Small intestine (tissue), 7 donors: ENCODE measurements at regions not wholly inside any gene's neighbourhood (a gene's known extent, or its start where the extent isn't known, plus 50 kb on each side); places are given as distances from the start of the nearest gene placed in this dataset.

ENCODE experiments used
- DNase-seq, 2 donors: peaks; one replicate each; pipeline versions ENCODE4 v3.0.0 to v3.0.0-alpha.2; 2013
- FAIRE-seq: peaks from 2 replicates; lab custom pipeline; 2012; peaks lifted over from hg19 to GRCh38; lab: Jason Lieb, UNC
- H3K27ac ChIP-seq, 3 donors: one replicate each; pipeline ENCODE4 v1.5.1; 2013; ENCODE audit warnings: low read length in 2 of 3, mild to moderate bottlenecking in 2 of 3, control low read depth in 1 of 3, inconsistent platforms in 1 of 3, low read depth in 1 of 3, moderate library complexity in 1 of 3
- H3K27me3 ChIP-seq, 3 donors: one replicate each; pipeline ENCODE4 v1.6.1; 2013; ENCODE audit warnings: low read length in 3 of 3, inconsistent platforms in 1 of 3; ENCODE audit not compliant: control insufficient read depth in 3 of 3, insufficient read depth in 3 of 3
- H3K36me3 ChIP-seq, 3 donors: one replicate each; pipeline ENCODE4 v1.6.1; 2013; ENCODE audit warnings: low read length in 3 of 3, inconsistent platforms in 1 of 3, low read depth in 1 of 3, mild to moderate bottlenecking in 1 of 3, moderate library complexity in 1 of 3; ENCODE audit not compliant: control insufficient read depth in 3 of 3, insufficient read depth in 2 of 3
- H3K4me1 ChIP-seq, 3 donors: one replicate each; pipeline ENCODE4 v1.6.1; 2013; ENCODE audit warnings: low read length in 2 of 3, inconsistent platforms in 1 of 3, low read depth in 1 of 3, mild to moderate bottlenecking in 1 of 3, moderate library complexity in 1 of 3; ENCODE audit not compliant: control insufficient read depth in 3 of 3, insufficient read depth in 2 of 3
- H3K4me3 ChIP-seq, 3 donors: one replicate each; pipeline ENCODE4 v1.5.1; 2013; ENCODE audit warnings: low read length in 3 of 3, control low read depth in 1 of 3, inconsistent platforms in 1 of 3, low read depth in 1 of 3, mild to moderate bottlenecking in 1 of 3, moderate library complexity in 1 of 3
- H3K9me3 ChIP-seq, 2 donors: one replicate each; pipeline ENCODE4 v1.6.1; 2013; ENCODE audit warnings: low read depth in 1 of 2, low read length in 1 of 2; ENCODE audit not compliant: control insufficient read depth in 2 of 2, insufficient read depth in 1 of 2
- WGBS, 3 donors: extraction: QIAGEN DNeasy Blood & Tissue Kit; methylation state at CpG; one replicate each; pipeline ENCODE4 v1.1.7; 2013; 5-methylcytosine and 5-hydroxymethylcytosine counted together
- donor health status: healthy with polysubstance abuse.
- donor health status: control.
- donor health status: control.
- donor health status: Bipolar disorder and iron deficiency.
- donor health status: healthy.

DNA sequence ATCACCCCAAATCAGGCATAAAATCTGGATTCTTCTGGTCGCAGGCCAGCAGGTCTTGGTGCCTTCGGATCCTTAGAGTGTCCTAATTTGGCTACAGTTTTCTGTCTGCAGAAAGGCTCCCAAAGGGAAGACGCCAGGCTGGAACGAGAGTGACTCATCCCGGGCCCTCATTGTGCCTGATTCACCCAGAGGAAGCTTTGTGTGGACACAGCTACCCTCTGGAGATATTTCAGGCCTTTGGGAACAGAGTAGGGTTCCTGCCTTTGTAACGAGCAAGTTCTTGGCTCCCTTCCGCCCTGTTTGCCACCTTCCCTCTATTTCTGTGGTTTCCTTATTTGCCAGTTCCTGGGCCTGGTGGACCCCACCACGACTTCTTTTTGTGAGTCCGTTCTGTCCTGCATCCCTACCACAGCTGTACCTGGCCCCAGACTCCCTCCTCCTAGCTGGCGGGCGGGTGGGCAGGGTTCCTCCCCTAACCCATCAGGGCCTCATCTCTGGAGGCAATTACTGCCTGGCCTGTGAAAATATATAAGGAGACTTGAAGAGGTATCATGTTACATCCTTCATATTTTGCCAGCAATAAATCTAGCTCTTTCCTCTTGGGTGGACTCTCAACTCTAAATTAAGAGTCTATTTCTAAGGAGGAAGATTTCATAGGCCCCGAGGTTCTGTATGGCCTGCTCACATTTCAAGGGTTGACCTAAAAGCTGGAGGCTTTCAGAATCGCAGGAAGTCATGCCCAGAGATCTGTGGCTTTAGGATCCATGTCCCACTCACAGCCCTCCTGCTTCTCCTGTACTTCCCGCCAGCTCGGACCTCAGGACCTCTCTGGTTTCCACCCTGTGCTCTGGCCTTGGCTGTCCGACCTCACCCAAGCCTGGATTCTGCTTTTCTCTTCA, 219.2 kb upstream of the ZNF32 start:
- DNase-seq (no peak), FAIRE-seq (no peak)
- no peak overlapping the region for H3K4me3 ChIP-seq
- WGBS, 3 donors, result 80 to 87% (median 85%) methylated on average over 16 of the region's 16 CpGs
- H3K4me1 ChIP-seq, result peaks cover 0 to 19% (median 8%) of the 10 kb centered on the region in 3 donors
- H3K27ac ChIP-seq, result peak overlapping the region in 1 of 3 donors; percentile 51
- H3K27me3 ChIP-seq, result no peaks in the 10 kb centered on the region
- H3K9me3 ChIP-seq, result no peaks in the 10 kb centered on the region
- no peaks in the 10 kb centered on the region for H3K36me3 ChIP-seq

DNA sequence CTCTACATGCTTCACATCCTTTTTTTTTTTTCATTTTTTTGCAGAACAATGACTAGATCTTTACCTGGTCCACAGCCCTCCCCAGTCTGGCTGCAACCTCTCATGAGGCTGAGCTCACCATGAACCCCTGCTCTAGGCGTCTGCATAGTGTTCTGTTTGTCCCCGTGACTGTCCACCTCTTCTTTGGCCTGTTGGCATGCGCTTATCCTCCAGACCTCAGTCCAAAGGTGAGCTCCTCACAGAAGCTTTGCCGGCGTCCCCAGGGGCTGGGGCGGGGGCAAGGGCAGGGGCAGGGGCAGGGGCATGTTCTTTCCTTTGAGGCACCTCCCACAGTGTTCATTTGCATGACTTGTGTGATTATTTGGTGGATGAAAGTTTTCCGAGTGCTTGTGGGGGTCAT, 218.4 kb upstream of the ZNF32 start:
- FAIRE-seq, result no peak
- Histone ChIP-seq H3K27me3 (no peaks in the 10 kb centered on the region), H3K9me3 (no peaks in the 10 kb centered on the region), H3K27ac (peak overlapping the region in 1 of 3 donors; percentile 19), H3K4me1 (peaks cover 0 to 21% (median 9%) of the 10 kb centered on the region in 3 donors), H3K36me3 (no peaks in the 10 kb centered on the region), H3K4me3 (no peak overlapping the region)
- DNase-seq, result peak in 1 of 2 donors; percentile 7
- WGBS, 3 donors, result 45 to 76% (median 55%) methylated on average over 7 of the region's 7 CpGs

DNA sequence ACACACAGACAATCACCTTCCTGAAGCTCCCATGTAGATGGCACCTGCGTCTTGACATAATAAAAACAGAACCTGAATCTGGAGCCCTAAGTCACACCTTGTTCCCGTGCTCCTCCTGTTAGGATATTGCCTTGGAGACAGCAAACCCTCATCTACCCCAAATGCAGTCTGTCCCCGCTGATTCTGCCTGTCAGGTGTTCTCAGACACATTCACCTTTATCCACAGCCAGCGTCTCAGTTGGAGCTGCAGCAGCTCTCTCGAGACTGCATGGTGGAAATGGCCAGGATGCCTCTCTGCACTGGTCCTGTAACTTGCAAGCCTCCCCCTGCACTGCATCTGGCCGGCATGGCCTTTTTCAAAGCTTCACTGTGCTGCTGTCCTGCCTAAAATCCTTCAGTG, 218.0 kb upstream of the ZNF32 start:
- no peak overlapping the region for H3K4me3 ChIP-seq
- DNase-seq (no peak), FAIRE-seq (no peak)
- no peaks in the 10 kb centered on the region for H3K36me3 ChIP-seq
- WGBS, 3 donors, result 74 to 82% (median 75%) methylated on average over 6 of the region's 6 CpGs
- no peak overlapping the region for H3K27ac ChIP-seq
- H3K27me3 ChIP-seq, result no peaks in the 10 kb centered on the region
- no peaks in the 10 kb centered on the region for H3K9me3 ChIP-seq
- H3K4me1 ChIP-seq, result peaks cover 0 to 21% (median 9%) of the 10 kb centered on the region in 3 donors

DNA sequence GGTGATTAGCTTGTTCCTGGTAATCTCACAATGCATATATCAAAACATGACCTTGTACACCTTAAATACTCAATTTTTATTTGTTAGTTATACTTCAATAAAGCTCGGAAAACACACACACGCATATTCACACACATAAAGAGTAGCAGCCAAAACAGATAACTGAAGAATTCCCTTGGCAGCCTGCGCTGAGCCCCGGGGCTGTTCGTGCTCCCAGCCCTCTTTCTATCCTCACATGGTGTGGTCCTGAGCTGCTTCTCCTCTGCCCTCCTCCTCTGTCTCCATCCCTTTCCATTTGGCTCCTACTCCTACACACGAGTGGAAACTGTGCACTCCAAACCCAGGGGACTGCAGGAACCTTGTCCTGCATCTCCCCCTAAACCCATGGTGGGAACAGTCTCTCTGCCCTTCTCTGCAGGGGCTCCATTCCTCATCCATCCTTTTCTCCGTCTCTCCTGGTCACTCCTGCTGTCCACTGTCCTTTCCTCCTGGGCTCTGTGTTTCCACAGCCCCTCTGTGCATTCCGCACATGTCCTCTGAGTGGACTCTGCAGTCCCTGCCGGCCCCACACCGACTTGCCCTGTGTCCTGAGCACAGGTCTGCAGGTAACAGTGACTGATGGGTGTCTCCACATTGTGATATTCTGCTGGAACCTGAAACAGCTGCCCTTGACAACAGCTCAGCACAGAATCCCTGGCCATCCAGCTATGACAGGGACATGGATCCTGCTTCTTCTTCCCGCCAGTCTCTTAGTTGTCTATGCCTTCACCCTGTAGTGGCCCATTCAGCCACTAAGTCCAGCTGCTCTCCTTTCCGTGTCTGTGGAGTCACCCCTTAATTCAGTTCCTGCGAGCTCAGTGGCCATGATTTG, 216.8 kb upstream of the ZNF32 start:
- H3K4me1 ChIP-seq, result peaks cover 0 to 21% (median 9%) of the 10 kb centered on the region in 3 donors
- H3K9me3 ChIP-seq, result no peaks in the 10 kb centered on the region
- H3K4me3 ChIP-seq, result no peak overlapping the region
- no peaks in the 10 kb centered on the region for H3K36me3 ChIP-seq
- no peaks in the 10 kb centered on the region for H3K27me3 ChIP-seq
- H3K27ac ChIP-seq, result no peak overlapping the region
- no peak for DNase-seq
- FAIRE-seq, result no peak
- 72 to 76% (median 74%) methylated on average over 13 of the region's 13 CpGs for WGBS, 3 donors

DNA sequence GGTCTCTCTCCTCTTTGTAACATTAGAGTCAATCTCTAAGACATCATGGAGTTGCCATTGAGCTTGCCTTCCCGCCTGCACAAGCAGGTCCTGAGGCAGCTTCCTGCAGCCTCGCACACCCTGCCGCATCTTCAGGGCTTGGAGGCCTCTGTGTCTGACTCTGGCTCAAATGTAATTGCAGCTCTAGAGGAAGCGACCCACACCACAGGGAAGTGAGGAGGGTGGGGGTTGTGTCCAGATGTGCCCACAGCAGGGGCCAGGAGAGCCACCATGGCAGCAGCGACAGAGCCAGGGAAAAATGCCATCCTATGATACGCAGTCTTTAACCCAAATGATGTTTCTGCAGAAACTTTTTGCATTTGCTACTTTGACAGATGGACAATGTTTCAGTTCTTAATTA, 216.0 kb upstream of the ZNF32 start:
- H3K36me3 ChIP-seq, result no peaks in the 10 kb centered on the region
- FAIRE-seq (no peak), DNase-seq (no peak)
- WGBS, 3 donors, result 94 to 97% (median 96%) methylated on average over 6 of the region's 6 CpGs
- no peaks in the 10 kb centered on the region for H3K9me3 ChIP-seq
- H3K27me3 ChIP-seq, result no peaks in the 10 kb centered on the region
- H3K4me3 ChIP-seq, result no peak overlapping the region
- H3K27ac ChIP-seq, result peak overlapping the region in 2 of 3 donors; percentile 81 to 82
- H3K4me1 ChIP-seq, result peaks cover 0 to 21% (median 9%) of the 10 kb centered on the region in 3 donors

DNA sequence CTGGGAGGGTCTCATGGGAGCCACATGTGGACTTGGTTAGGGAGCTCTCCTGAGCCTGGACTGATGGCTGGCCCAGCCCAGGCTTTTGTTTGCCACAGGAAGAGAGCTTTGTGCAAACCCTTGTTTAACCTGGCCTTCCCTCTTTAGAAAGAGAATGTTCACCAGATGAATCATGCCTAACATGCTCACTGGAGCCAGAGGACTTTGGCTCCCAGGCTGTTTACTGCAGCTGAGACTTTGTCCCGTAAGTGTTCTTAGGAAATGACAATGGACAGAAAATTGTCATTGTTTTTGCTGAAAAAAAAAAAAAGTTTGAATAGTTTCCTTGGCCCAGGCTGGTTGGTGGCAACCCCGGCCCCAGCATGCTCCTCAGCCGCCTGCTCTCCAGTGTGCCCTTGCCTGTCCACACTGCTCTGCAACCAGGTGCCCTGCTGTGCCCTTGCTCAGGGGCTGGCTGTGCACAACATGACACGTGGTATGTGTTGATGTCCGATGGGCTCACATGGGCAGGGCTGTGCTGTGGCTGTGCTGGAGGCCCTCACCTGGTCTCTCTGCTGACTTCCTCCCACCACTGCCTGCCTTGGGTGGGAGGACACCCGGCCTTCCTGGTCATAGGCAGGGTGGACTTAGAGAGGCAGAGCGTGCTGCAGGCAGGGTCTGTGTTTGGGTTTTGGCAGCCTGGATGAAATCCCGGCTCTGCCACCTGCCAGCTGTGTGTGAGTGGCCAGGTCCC, 215.3 kb upstream of the ZNF32 start:
- Histone ChIP-seq H3K36me3 (no peaks in the 10 kb centered on the region), H3K27ac (peak overlapping the region; percentile 76 to 82 (median 81)), H3K9me3 (no peaks in the 10 kb centered on the region), H3K4me3 (no peak overlapping the region), H3K4me1 (peaks cover 0 to 21% (median 9%) of the 10 kb centered on the region in 3 donors), H3K27me3 (no peaks in the 10 kb centered on the region)
- 36 to 64% (median 43%) methylated on average over 8 of the region's 8 CpGs for WGBS, 3 donors
- no peak for FAIRE-seq
- DNase-seq, result peak; percentile 87 to 89

DNA sequence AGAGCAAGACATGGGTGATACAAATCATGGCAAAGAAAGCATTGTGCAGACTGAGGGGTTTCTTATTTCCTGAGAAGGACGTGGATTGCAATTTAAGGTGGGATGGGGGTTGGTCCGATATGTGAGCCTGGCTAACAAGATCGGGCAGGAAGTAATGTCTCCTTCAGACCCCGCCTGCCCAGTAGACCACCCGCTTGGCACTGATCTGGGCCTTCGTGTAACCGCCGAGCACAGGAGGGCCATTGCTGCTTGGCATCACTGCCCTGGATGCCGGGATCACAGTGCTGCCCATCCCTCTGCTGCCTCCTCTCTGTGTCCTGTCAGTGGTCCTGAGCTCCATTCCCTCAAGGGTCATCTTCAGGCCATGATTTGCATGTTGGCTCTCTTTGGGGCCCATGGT, 214.6 kb upstream of the ZNF32 start:
- Histone ChIP-seq H3K4me1 (peaks cover 0 to 21% (median 9%) of the 10 kb centered on the region in 3 donors), H3K36me3 (no peaks in the 10 kb centered on the region), H3K27me3 (no peaks in the 10 kb centered on the region), H3K9me3 (no peaks in the 10 kb centered on the region), H3K27ac (peak overlapping the region; percentile 76 to 82 (median 80)), H3K4me3 (no peak overlapping the region)
- WGBS, 3 donors, result 90 to 97% (median 96%) methylated on average over 9 of the region's 9 CpGs
- DNase-seq (no peak), FAIRE-seq (no peak)

DNA sequence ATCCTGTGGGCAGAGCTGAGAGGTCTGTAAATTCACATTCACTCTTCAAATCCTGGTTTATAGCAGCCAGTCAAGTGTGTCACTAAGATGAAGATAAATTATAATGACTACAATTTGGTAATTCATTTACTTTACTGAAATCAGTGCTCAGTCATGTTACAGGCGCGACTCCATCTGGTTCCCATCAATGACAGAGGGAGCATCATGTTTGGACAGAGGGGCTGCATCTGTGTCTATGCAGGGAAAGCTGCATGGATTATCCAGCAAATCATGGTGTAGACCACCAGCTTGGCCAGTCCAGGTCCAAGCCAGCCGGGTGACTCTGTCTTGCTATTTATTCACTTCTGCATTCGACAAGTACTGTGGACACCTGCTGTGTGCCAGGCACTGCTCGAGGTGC, 214.1 kb upstream of the ZNF32 start:
- Histone ChIP-seq H3K4me3 (no peak overlapping the region), H3K27ac (peak overlapping the region in 2 of 3 donors; percentile 76 to 80), H3K4me1 (peaks cover 0 to 21% (median 9%) of the 10 kb centered on the region in 3 donors), H3K9me3 (no peaks in the 10 kb centered on the region), H3K27me3 (no peaks in the 10 kb centered on the region), H3K36me3 (no peaks in the 10 kb centered on the region)
- FAIRE-seq (no peak), DNase-seq (no peak)
- 88 to 98% (median 96%) methylated on average over 5 of the region's 5 CpGs for WGBS, 3 donors
